Stimulated activated effector memory CD8-positive, alpha-beta T cell treated with anti-CD3 and anti-CD28 coated beads, Interleukin-12 subunit alpha, Interleukin-12 subunit beta, amount 100 ng/mL, for 72 hours (primary cell): ENCODE measurements at regions not wholly inside any gene's neighbourhood (a gene's known extent, or its start where the extent isn't known, plus 50 kb on each side); places are given as distances from the start of the nearest gene placed in this dataset.

ENCODE experiments used
- ATAC-seq: fragments of 150-1000 bp; cut with Tn5 transposase; 2 replicates; pipeline ENCODE4 v1.10.0; 2021
- DNase-seq, 2 donors: peaks; one replicate each; pipeline ENCODE4 v3.0.0; 2021 to 2022; ENCODE audit warnings: low spot score in 2 of 2
- H3K27ac Mint-ChIP-seq: one replicate; pipeline ENCODE4 v1.8.0; 2022; ENCODE audit warnings: mild to moderate bottlenecking, mixed read lengths
- H3K36me3 Mint-ChIP-seq: one replicate; pipeline ENCODE4 v1.8.0; 2022; ENCODE audit warnings: mild to moderate bottlenecking, mixed read lengths
- H3K4me1 Mint-ChIP-seq: one replicate; pipeline ENCODE4 v1.8.0; 2022; ENCODE audit warnings: mixed read lengths
- H3K4me3 Mint-ChIP-seq: one replicate; pipeline ENCODE4 v1.8.0; 2022; ENCODE audit warnings: mild to moderate bottlenecking, mixed read lengths
- H3K9me3 Mint-ChIP-seq: one replicate; pipeline ENCODE4 v1.8.0; 2022; ENCODE audit warnings: mixed read lengths

DNA sequence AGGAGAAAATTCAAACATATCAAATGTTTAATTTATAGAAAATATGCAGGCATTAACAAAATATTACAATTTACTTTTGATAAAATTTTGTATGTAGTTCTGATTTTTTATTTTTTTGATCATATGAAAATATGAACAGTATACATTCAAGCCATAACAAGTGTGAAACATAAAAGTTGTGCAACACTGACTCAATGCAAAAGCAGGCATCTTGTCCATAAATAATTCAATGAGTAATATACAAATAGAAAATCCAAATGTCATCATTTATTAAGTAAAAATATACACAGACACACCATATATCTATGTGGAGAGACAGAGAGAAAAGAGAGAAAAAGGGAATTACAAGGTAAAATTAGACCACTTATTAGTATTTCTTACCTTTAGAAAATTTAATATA is 1183.9 kb downstream of the SLITRK1 start:
- ATAC-seq, result no peak
- H3K4me1 Mint-ChIP-seq, result no peaks in the 10 kb centered on the region
- H3K27ac Mint-ChIP-seq, result no peak overlapping the region
- H3K36me3 Mint-ChIP-seq, result no peaks in the 10 kb centered on the region
- H3K9me3 Mint-ChIP-seq, result no peaks in the 10 kb centered on the region
- DNase-seq, result no peak
- H3K4me3 Mint-ChIP-seq, result no peak overlapping the region

GRCh38 chr13:82693607-82694006 is 1188.7 kb downstream of the SLITRK1 start:
- DNase-seq (no peak), ATAC-seq (no peak)
- Mint-ChIP-seq H3K36me3 (no peaks in the 10 kb centered on the region), H3K4me3 (no peak overlapping the region), H3K27ac (no peak overlapping the region), H3K4me1 (peaks cover 11% of the 10 kb centered on the region), H3K9me3 (no peaks in the 10 kb centered on the region)

GRCh38 chr13:82688400-82688994 is 1193.8 kb downstream of the SLITRK1 start:
- peak overlapping the region; percentile 49 for H3K4me3 Mint-ChIP-seq
- DNase-seq, result no peak
- peak; percentile 74 for ATAC-seq
- no peaks in the 10 kb centered on the region for H3K36me3 Mint-ChIP-seq
- peaks cover 11% of the 10 kb centered on the region for H3K4me1 Mint-ChIP-seq
- no peaks in the 10 kb centered on the region for H3K9me3 Mint-ChIP-seq
- peak overlapping the region; percentile 41 for H3K27ac Mint-ChIP-seq

DNA sequence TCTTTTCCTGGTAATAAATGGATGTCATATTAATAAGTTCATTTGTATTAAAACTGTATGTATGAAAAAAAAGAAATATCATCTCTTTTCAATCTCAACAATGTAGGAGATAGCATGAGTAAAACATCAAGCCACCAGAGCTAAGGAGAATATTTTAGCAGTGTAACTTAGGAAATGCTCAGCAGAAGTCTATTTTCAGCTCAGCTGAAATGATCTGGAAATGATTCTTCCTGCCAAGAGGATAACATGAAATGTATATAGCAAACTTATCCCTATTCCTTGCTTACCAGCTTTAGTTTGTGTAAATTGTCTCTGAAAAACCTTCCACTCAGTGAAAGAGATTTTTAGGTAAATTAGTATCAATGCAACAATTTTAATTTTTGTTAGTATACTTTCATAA is 1194.4 kb downstream of the SLITRK1 start:
- Mint-ChIP-seq H3K9me3 (peaks cover 3% of the 10 kb centered on the region), H3K4me3 (peak overlapping the region; percentile 49), H3K36me3 (no peaks in the 10 kb centered on the region), H3K4me1 (peaks cover 11% of the 10 kb centered on the region), H3K27ac (peak overlapping the region; percentile 41)
- ATAC-seq (no peak), DNase-seq (no peak)

DNA sequence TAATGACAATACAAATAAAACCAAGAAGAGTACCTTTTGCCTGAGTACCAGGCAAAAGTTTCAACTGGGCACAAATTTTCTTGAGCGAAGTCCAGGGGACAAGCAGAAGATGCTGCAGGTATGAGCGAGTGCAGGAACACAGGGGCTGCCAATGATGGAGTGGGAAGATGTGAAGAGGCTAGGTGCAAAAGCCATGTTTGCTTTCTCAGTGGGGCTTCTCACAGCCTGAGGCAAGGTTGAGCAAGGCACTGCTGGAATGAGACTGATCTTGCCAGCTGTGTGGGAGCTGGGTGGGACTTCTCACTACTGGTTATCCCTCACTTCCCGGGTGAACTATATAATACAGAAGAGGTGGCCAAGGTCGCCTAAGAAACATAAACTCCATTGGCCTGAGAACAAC is 1200.7 kb downstream of the SLITRK1 start:
- H3K9me3 Mint-ChIP-seq, result peaks cover 3% of the 10 kb centered on the region
- DNase-seq (no peak), ATAC-seq (no peak)
- H3K4me1 Mint-ChIP-seq, result no peaks in the 10 kb centered on the region
- no peak overlapping the region for H3K27ac Mint-ChIP-seq
- no peak overlapping the region for H3K4me3 Mint-ChIP-seq
- H3K36me3 Mint-ChIP-seq, result no peaks in the 10 kb centered on the region

GRCh38 chr13:82678052-82678451 is 1204.2 kb downstream of the SLITRK1 start:
- DNase-seq (no peak), ATAC-seq (no peak)
- Mint-ChIP-seq H3K4me1 (no peaks in the 10 kb centered on the region), H3K4me3 (no peak overlapping the region), H3K27ac (no peak overlapping the region), H3K9me3 (peaks cover under 1% of the 10 kb centered on the region), H3K36me3 (no peaks in the 10 kb centered on the region)

DNA sequence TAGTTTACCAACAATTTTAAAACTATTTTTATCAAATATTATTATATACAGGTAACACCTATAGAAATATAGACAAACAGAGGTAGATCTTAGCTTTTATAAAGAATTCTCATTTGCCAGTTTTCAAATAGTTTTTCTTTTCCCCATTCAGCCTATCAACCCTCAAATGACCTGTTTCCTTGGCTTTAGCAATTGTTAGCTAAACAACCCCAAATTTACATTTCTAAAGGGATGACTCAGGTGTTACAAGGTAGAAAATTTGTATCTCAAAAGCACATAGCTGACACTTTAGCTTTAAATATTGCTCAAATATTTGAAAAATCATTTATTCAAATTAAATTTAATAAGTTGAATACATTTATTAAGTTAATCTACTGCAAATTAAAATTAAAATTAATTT is 1207.2 kb downstream of the SLITRK1 start:
- Mint-ChIP-seq H3K4me1 (no peaks in the 10 kb centered on the region), H3K27ac (no peak overlapping the region), H3K36me3 (no peaks in the 10 kb centered on the region), H3K9me3 (no peaks in the 10 kb centered on the region), H3K4me3 (no peak overlapping the region)
- DNase-seq, result no peak
- no peak for ATAC-seq

- DNase-seq (no peak), ATAC-seq (no peak)
- Mint-ChIP-seq H3K4me1 (no peaks in the 10 kb centered on the region), H3K27ac (no peak overlapping the region), H3K9me3 (no peaks in the 10 kb centered on the region), H3K36me3 (no peaks in the 10 kb centered on the region), H3K4me3 (no peak overlapping the region)
These were observed 1207.7 kb downstream of the SLITRK1 start for GRCh38 chr13:82674546-82674945.

DNA sequence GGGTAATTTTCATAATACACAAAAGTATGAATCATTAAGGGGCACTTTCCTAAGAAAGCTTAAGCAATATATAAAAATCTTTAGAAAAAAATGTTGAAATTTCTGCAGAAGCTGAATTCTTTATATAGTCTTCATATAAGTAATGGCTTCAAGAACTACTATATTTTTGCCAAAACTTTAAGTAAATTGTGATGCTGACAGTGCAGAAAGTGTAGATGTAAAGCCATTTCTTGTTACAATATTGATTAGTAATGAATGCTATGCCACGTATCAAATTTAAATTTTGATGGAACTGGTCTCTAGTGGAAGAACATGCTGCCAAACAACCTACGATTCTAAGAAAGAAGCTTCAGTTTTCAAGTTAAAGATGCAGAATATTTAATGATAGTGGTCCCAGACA is 1210.0 kb downstream of the SLITRK1 start:
- Mint-ChIP-seq H3K27ac (no peak overlapping the region), H3K4me1 (no peaks in the 10 kb centered on the region), H3K4me3 (no peak overlapping the region), H3K36me3 (no peaks in the 10 kb centered on the region), H3K9me3 (no peaks in the 10 kb centered on the region)
- ATAC-seq (no peak), DNase-seq (no peak)

GRCh38 chr13:82664183-82664582 is 1218.1 kb downstream of the SLITRK1 start:
- ATAC-seq (no peak), DNase-seq (no peak)
- H3K36me3 Mint-ChIP-seq, result no peaks in the 10 kb centered on the region
- no peak overlapping the region for H3K27ac Mint-ChIP-seq
- H3K4me1 Mint-ChIP-seq, result no peaks in the 10 kb centered on the region
- peaks cover 2% of the 10 kb centered on the region for H3K9me3 Mint-ChIP-seq
- no peak overlapping the region for H3K4me3 Mint-ChIP-seq

DNA sequence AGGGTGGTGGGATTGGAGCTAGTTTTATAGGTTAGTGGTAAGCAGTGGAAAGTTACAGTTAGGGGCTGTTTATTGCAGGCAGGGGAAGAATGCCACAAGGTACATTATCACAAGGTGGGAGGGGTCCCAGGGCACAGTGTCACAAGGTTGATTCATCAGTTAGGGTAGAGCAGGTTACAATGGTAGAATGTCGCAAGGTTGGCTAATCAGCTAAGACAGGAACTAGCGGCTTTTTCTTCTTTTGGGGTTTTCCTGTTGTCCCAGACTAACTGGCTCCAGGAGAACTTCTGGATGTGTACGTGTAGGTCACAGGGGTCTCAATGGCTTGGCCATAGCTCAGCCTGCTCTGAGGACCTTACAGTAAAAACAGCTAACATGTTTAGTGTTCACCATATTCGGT is 1221.1 kb downstream of the SLITRK1 start:
- no peaks in the 10 kb centered on the region for H3K9me3 Mint-ChIP-seq
- ATAC-seq, result no peak
- no peak for DNase-seq
- H3K36me3 Mint-ChIP-seq, result no peaks in the 10 kb centered on the region
- no peaks in the 10 kb centered on the region for H3K4me1 Mint-ChIP-seq
- no peak overlapping the region for H3K4me3 Mint-ChIP-seq
- no peak overlapping the region for H3K27ac Mint-ChIP-seq

DNA sequence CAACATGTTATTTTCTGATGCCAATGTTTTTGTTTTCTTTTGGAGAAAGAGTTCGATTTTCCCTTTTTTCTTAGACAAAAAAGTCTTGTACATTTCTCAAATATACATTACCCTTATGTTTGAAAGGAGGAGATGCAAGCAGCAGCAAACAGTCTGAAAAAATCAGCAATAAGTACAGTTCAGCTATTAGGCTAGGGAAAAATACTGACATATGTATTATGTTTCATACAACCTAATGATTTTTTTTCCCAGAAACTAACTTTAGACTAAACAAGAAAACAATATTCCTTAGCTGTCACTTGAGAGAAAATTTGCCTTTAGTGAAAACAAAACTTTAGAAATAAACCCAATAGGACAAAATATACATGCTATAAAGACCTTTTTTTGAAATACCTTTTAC is 1223.5 kb downstream of the SLITRK1 start:
- Mint-ChIP-seq H3K27ac (no peak overlapping the region), H3K4me3 (no peak overlapping the region), H3K4me1 (no peaks in the 10 kb centered on the region), H3K9me3 (no peaks in the 10 kb centered on the region), H3K36me3 (no peaks in the 10 kb centered on the region)
- ATAC-seq (no peak), DNase-seq (no peak)

- no peaks in the 10 kb centered on the region for H3K4me1 Mint-ChIP-seq
These were observed 1224.8 kb downstream of the SLITRK1 start for GRCh38 chr13:82657471-82657870.

GRCh38 chr13:82654861-82655855 is 1227.1 kb downstream of the SLITRK1 start:
- Mint-ChIP-seq H3K27ac (no peak overlapping the region), H3K9me3 (no peaks in the 10 kb centered on the region), H3K36me3 (no peaks in the 10 kb centered on the region), H3K4me1 (no peaks in the 10 kb centered on the region), H3K4me3 (no peak overlapping the region)
- DNase-seq (no peak), ATAC-seq (peak; percentile 37)

More at GRCh38 chr13:82657471-82657870, 1224.8 kb downstream of the SLITRK1 start:
- Mint-ChIP-seq H3K4me3 (no peak overlapping the region), H3K27ac (no peak overlapping the region), H3K9me3 (no peaks in the 10 kb centered on the region), H3K36me3 (no peaks in the 10 kb centered on the region)
- DNase-seq (no peak), ATAC-seq (no peak)

GRCh38 chr13:82654143-82654542 is 1228.1 kb downstream of the SLITRK1 start:
- Mint-ChIP-seq H3K9me3 (no peaks in the 10 kb centered on the region), H3K27ac (no peak overlapping the region), H3K4me3 (no peak overlapping the region), H3K4me1 (no peaks in the 10 kb centered on the region), H3K36me3 (no peaks in the 10 kb centered on the region)
- ATAC-seq (no peak), DNase-seq (no peak)

DNA sequence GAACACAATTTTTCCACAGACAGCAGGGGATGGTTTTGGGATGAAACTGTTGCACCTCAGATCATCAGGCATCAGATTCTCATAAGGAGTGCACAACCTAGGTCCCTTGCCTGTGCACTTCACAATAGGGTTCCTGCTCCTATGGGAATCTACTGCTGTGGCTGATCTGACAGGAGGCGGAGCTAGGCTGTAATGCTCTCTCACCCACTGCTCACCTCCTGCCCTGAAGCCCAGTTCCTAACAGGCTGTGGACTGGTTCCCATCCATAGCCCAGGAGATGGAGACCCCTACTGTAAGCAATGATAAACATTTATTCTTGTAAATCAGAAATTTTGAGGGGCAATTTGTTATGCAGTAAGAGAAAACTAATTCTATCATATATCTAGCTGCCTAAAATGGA is 1234.7 kb downstream of the SLITRK1 start:
- ATAC-seq (no peak), DNase-seq (no peak)
- Mint-ChIP-seq H3K4me1 (no peaks in the 10 kb centered on the region), H3K27ac (no peak overlapping the region), H3K9me3 (no peaks in the 10 kb centered on the region), H3K4me3 (no peak overlapping the region), H3K36me3 (no peaks in the 10 kb centered on the region)
